ENCODE measurements at regions not wholly inside any gene's neighbourhood (a gene's known extent, or its start where the extent isn't known, plus 50 kb on each side); places are given as distances from the start of the nearest gene placed in this dataset.

DNA sequence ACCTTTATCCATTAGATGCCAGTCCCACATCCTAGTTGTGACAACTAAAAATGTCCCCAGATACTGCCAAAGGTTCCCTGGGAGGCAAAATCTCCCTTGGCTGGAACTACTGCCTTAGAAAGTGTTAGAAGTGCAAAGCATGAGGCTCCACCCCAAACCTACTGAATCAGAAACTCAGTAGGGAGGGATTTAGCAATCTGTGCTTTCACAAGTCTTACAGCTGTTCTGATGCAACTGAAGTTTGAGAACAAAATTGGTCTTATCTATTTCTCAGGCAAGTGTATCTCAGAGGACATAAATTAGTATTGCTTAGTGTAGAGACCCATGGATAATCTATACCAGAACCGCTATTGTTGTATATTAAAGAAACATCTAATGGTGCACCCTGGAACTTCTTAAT is 70.2 kb downstream of the CLDN1 start:
- Histone ChIP-seq H3K23me2 (ENCODE audit: insufficient read length, low read depth, low read length, poor library complexity, severe bottlenecking) (no peaks in the 10 kb centered on the region), H4K20me1 (ENCODE audit: control insufficient read depth, insufficient read depth, insufficient read length) (no peaks in the 10 kb centered on the region), H2BK12ac (ENCODE audit: insufficient read length, low read depth, low read length) (no peak overlapping the region), H3K56ac (ENCODE audit: insufficient read length, low read depth, low read length) (no peak overlapping the region), H3T11ph (ENCODE audit: low read length) (no peak overlapping the region), H3K4ac (ENCODE audit: low read depth, low read length) (no peak overlapping the region), H2BK20ac (ENCODE audit: low read depth, low read length, poor library complexity, severe bottlenecking) (no peak overlapping the region), H3K23ac (ENCODE audit: insufficient read length, low read depth, low read length) (no peak overlapping the region), H2AK5ac (ENCODE audit: insufficient read length, low read length) (no peak overlapping the region), H3K79me1 (ENCODE audit: insufficient read depth, low read depth, low read length, poor library complexity, severe bottlenecking) (no peaks in the 10 kb centered on the region), H2AFZ (ENCODE audit: low read length) (no peak overlapping the region), H3K27ac (ENCODE audit: insufficient read length, low read depth, low read length) (no peak overlapping the region), H3K18ac (ENCODE audit: insufficient read length, low read depth, low read length) (no peak overlapping the region), H2BK120ac (ENCODE audit: low read depth, low read length, poor library complexity, severe bottlenecking) (no peak overlapping the region), H3K27me3 (ENCODE audit: insufficient read depth, low read length) (no peaks in the 10 kb centered on the region), H3K4me1 (ENCODE audit: insufficient read depth, low read length) (no peaks in the 10 kb centered on the region), H4K8ac (replicated peaks; ENCODE audit: insufficient read length, low read depth, low read length) (no peak overlapping the region), H2BK15ac (ENCODE audit: low read depth, low read length) (no peak overlapping the region), H4K5ac (ENCODE audit: insufficient read length, low read depth, low read length) (no peak overlapping the region), H4K91ac (ENCODE audit: insufficient read length, low read depth, low read length) (no peak overlapping the region), H2BK5ac (ENCODE audit: insufficient read length, low read length) (no peak overlapping the region), H3K9me3 (ENCODE audit: control insufficient read depth, low read depth, low read length) (no peaks in the 10 kb centered on the region), H3K9ac (ENCODE audit: extremely low read depth, insufficient read length, low read length) (no peak overlapping the region), H3K79me2 (ENCODE audit: insufficient read depth, low read length) (no peaks in the 10 kb centered on the region), H3K14ac (ENCODE audit: insufficient read depth, low read length) (no peak overlapping the region), H3K4me2 (ENCODE audit: insufficient read depth, insufficient read length, low read length) (no peak overlapping the region)
- Mint-ChIP-seq H3K4me3 (no peak overlapping the region), H3K36me3 (ENCODE audit: insufficient read depth in 1 of 3, low read depth in 3 of 3) (peaks cover 0 to under 1% (median 0%) of the 10 kb centered on the region in 3 experiments; a peak in 1 of 7 replicates), H3K27ac (no peak overlapping the region), H3K4me1 (peaks cover 7 to 8% of the 10 kb centered on the region in 2 experiments), H3K9me3 (peaks cover 0 to 5% of the 10 kb centered on the region in 2 experiments; a peak in 1 of 5 replicates), H3K27me3 (ENCODE audit: low read depth) (no peaks in the 10 kb centered on the region)
- DNase-seq, result no peak
- TF ChIP-seq, protein P1, sequence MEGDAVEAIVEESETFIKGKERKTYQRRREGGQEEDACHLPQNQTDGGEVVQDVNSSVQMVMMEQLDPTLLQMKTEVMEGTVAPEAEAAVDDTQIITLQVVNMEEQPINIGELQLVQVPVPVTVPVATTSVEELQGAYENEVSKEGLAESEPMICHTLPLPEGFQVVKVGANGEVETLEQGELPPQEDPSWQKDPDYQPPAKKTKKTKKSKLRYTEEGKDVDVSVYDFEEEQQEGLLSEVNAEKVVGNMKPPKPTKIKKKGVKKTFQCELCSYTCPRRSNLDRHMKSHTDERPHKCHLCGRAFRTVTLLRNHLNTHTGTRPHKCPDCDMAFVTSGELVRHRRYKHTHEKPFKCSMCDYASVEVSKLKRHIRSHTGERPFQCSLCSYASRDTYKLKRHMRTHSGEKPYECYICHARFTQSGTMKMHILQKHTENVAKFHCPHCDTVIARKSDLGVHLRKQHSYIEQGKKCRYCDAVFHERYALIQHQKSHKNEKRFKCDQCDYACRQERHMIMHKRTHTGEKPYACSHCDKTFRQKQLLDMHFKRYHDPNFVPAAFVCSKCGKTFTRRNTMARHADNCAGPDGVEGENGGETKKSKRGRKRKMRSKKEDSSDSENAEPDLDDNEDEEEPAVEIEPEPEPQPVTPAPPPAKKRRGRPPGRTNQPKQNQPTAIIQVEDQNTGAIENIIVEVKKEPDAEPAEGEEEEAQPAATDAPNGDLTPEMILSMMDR (conservative IDR thresholded peaks at IDR 0.05), result no peak
- WGBS (ENCODE audit: extremely low coverage, insufficient read length, low lambda C conversion rate), result no CpG with 5 or more reads among the region's 1 CpG

Measured in H9 (cell line).